ENCODE measurements at regions not wholly inside any gene's neighbourhood (a gene's known extent, or its start where the extent isn't known, plus 50 kb on each side); places are given as distances from the start of the nearest gene placed in this dataset.

GRCh38 chr3:25235466-25235865 lies 192.6 kb upstream of the RARB start:
- Histone ChIP-seq H3K36me3 (ENCODE audit: low read depth) (no peaks in the 10 kb centered on the region), H3K4me1 (ENCODE audit: low read depth) (peaks cover 4% of the 10 kb centered on the region), H3K4me3 (no peak overlapping the region), H3K9me3 (no peaks in the 10 kb centered on the region)
- ATAC-seq (no peak), DNase-seq (no peak)
- no peak for TF ChIP-seq CTCF (IDR thresholded peaks at IDR 0.05)
- intact Hi-C loops (cut with DNase I, micrococcal nuclease) = no loop called here

GRCh38 chr3:25237602-25238001 lies 190.5 kb upstream of the RARB start:
- intact Hi-C loops (cut with DNase I, micrococcal nuclease) = no loop called here

GRCh38 chr3:25239042-25239441 lies 189.0 kb upstream of the RARB start:
- ATAC-seq (no peak), DNase-seq (no peak)
- Histone ChIP-seq H3K9me3 (no peaks in the 10 kb centered on the region), H3K4me1 (ENCODE audit: low read depth) (peaks cover 4% of the 10 kb centered on the region), H3K4me3 (no peak overlapping the region), H3K36me3 (ENCODE audit: low read depth) (no peaks in the 10 kb centered on the region)
- TF ChIP-seq CTCF (IDR thresholded peaks at IDR 0.05) = no peak
- intact Hi-C loops (cut with DNase I, micrococcal nuclease) = no loop called here

More at GRCh38 chr3:25237602-25238001, 190.5 kb upstream of the RARB start:
- ATAC-seq (no peak), DNase-seq (no peak)
- Histone ChIP-seq H3K4me1 (ENCODE audit: low read depth) (peaks cover 4% of the 10 kb centered on the region), H3K9me3 (no peaks in the 10 kb centered on the region), H3K36me3 (ENCODE audit: low read depth) (no peaks in the 10 kb centered on the region), H3K4me3 (no peak overlapping the region)
- no peak for TF ChIP-seq CTCF (IDR thresholded peaks at IDR 0.05)

- Histone ChIP-seq H3K4me1 (ENCODE audit: low read depth) (no peaks in the 10 kb centered on the region), H3K9me3 (peaks cover 2% of the 10 kb centered on the region), H3K4me3 (no peak overlapping the region), H3K36me3 (ENCODE audit: low read depth) (no peaks in the 10 kb centered on the region)
- intact Hi-C loops (cut with DNase I, micrococcal nuclease) = no loop called here
- DNase-seq (no peak), ATAC-seq (no peak)
- TF ChIP-seq CTCF (IDR thresholded peaks at IDR 0.05) = no peak
Observed at GRCh38 chr3:25246913-25247312, 181.2 kb upstream of the RARB start.

GRCh38 chr3:25252291-25252690 lies 175.8 kb upstream of the RARB start:
- no peak for DNase-seq
- Histone ChIP-seq H3K9me3 (peaks cover 7% of the 10 kb centered on the region), H3K4me3 (no peak overlapping the region), H3K4me1 (ENCODE audit: low read depth) (no peaks in the 10 kb centered on the region), H3K36me3 (ENCODE audit: low read depth) (no peaks in the 10 kb centered on the region)
- no peak for ATAC-seq
- intact Hi-C loops (cut with DNase I, micrococcal nuclease) = no loop called here
- TF ChIP-seq CTCF (IDR thresholded peaks at IDR 0.05) = no peak

- Histone ChIP-seq H3K4me3 (no peak overlapping the region), H3K36me3 (ENCODE audit: low read depth) (no peaks in the 10 kb centered on the region), H3K4me1 (ENCODE audit: low read depth) (no peaks in the 10 kb centered on the region), H3K9me3 (peaks cover 5% of the 10 kb centered on the region)
- no peak for ATAC-seq
- no peak for TF ChIP-seq CTCF (IDR thresholded peaks at IDR 0.05)
- DNase-seq = no peak
- intact Hi-C loops (cut with DNase I, micrococcal nuclease) = no loop called here
Observed at GRCh38 chr3:25257026-25257425, 171.0 kb upstream of the RARB start.

Measured in mucosa of descending colon (tissue), 3 donors.